ENCODE measurements at regions not wholly inside any gene's neighbourhood (a gene's known extent, or its start where the extent isn't known, plus 50 kb on each side); places are given as distances from the start of the nearest gene placed in this dataset.

- no peak overlapping the region for H3K4me3 ChIP-seq (replicated peaks in 1 of 2; ENCODE audit: low read depth in 2 of 2, low read length in 2 of 2)
- no peak for DNase-seq (ENCODE audit: low read depth in 2 of 2)
- TF ChIP-seq, protein P1, sequence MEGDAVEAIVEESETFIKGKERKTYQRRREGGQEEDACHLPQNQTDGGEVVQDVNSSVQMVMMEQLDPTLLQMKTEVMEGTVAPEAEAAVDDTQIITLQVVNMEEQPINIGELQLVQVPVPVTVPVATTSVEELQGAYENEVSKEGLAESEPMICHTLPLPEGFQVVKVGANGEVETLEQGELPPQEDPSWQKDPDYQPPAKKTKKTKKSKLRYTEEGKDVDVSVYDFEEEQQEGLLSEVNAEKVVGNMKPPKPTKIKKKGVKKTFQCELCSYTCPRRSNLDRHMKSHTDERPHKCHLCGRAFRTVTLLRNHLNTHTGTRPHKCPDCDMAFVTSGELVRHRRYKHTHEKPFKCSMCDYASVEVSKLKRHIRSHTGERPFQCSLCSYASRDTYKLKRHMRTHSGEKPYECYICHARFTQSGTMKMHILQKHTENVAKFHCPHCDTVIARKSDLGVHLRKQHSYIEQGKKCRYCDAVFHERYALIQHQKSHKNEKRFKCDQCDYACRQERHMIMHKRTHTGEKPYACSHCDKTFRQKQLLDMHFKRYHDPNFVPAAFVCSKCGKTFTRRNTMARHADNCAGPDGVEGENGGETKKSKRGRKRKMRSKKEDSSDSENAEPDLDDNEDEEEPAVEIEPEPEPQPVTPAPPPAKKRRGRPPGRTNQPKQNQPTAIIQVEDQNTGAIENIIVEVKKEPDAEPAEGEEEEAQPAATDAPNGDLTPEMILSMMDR (IDR thresholded peaks at IDR 0.05; ENCODE audit: low read depth, low read length): no peak
Measured at GRCh38 chr2:150150144-150150543, 337.3 kb downstream of the RND3 start.

DNA sequence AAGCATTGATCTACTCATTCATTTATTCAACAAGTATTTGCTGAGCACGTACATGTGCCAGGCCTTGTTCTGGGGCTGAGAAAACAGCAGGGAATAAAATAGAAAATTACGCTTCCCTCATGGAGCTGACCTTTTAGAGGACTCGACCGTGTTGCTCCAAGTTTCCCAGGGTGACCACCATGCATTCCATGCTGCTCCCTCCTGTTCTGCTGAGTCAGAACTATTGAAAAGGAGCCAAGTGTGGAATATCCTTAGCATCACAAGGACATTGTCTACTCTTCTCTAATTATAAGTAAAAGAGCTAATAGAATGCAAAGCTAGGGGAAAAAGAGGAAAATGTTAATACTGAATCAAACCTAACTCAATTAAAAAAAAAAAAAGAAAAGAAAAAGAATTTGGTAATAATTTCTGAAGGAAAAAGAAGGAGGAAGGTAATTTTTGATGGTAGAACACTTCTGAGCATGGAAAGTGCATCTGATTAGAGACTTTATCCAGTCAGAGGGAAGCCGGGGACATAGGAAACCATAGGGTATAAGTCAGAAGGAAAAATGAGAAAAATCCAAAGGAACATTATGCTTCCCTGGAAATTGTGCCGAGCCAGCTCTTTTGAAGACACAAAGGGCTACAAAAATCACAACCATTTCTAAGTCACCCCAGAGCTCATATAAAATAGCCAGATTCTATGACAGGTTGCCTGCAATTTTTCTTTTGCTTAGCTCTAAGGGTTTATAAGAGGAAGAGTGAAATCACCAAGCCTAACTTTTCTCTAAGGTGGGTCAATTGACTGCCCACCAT is 339.4 kb downstream of the RND3 start:
- peak; percentile 45 to 46 for DNase-seq (ENCODE audit: low read depth in 2 of 2)
- no peak overlapping the region for H3K4me3 ChIP-seq (replicated peaks in 1 of 2; ENCODE audit: low read depth in 2 of 2, low read length in 2 of 2)
- TF ChIP-seq, protein P1 (IDR thresholded peaks at IDR 0.05; ENCODE audit: low read depth, low read length): no peak

- TF ChIP-seq, protein P1 (IDR thresholded peaks at IDR 0.05; ENCODE audit: low read depth, low read length): no peak
- H3K4me3 ChIP-seq (replicated peaks in 1 of 2; ENCODE audit: low read depth in 2 of 2, low read length in 2 of 2): no peak overlapping the region
- DNase-seq (ENCODE audit: low read depth in 2 of 2): no peak
Measured at GRCh38 chr2:150146879-150147278, 340.6 kb downstream of the RND3 start.

GRCh38 chr2:150145299-150145692 is 342.2 kb downstream of the RND3 start:
- H3K4me3 ChIP-seq (replicated peaks in 1 of 2; ENCODE audit: low read depth in 2 of 2, low read length in 2 of 2): no peak overlapping the region
- no peak for DNase-seq (ENCODE audit: low read depth in 2 of 2)
- TF ChIP-seq, protein P1 (IDR thresholded peaks at IDR 0.05; ENCODE audit: low read depth, low read length): no peak

GRCh38 chr2:150144546-150145298 is 342.7 kb downstream of the RND3 start:
- peak in 1 of 2 donors; percentile 70 for DNase-seq (ENCODE audit: low read depth in 2 of 2)
- H3K4me3 ChIP-seq (replicated peaks in 1 of 2; ENCODE audit: low read depth in 2 of 2, low read length in 2 of 2): no peak overlapping the region
- TF ChIP-seq, protein P1 (IDR thresholded peaks at IDR 0.05; ENCODE audit: low read depth, low read length): no peak

DNA sequence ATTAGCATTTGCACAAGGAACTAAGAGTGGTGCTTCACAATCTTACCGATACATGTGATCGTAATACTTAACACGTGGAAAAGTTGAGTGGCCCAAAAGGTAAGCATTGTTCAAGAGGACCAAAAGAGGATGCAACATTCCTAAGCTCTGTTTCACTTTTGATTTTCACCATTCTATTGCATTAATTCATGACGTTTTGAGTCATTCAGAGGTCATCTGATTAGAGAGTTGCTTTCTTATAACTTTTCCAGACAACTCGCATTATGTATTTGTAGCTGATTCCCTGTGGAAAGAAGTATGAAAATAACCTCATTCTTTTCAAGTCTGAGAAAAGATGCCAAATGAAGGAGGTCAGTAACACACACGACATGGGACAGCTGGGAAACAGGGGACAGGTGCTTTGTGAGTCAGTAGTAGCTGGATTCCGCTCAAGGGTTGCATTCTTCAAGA is 344.4 kb downstream of the RND3 start:
- peak; percentile 49 to 93 for DNase-seq (ENCODE audit: low read depth in 2 of 2)
- TF ChIP-seq, protein P1 (IDR thresholded peaks at IDR 0.05; ENCODE audit: low read depth, low read length): no peak
- no peak overlapping the region for H3K4me3 ChIP-seq (replicated peaks in 1 of 2; ENCODE audit: low read depth in 2 of 2, low read length in 2 of 2)

All from cardiac fibroblast (primary cell).